Ovary (tissue), 7 donors: ENCODE measurements at regions not wholly inside any gene's neighbourhood (a gene's known extent, or its start where the extent isn't known, plus 50 kb on each side); places are given as distances from the start of the nearest gene placed in this dataset.

Source experiments
- DNase-seq, 5 donors: peaks; one replicate each; pipeline ENCODE4 v3.0.0-alpha.2; 2019 to 2020
- H3K27ac ChIP-seq, 2 donors: fragments of 200-600 bp; one replicate each; pipeline versions ENCODE4 v1.5.1 to v1.8.0; 2019 to 2022
- H3K27me3 ChIP-seq: fragments of 200-600 bp; one replicate; pipeline ENCODE4 v1.8.0; 2022
- H3K36me3 ChIP-seq: fragments of 200-600 bp; sonication (generic); one replicate; pipeline ENCODE4 v1.5.1; 2019
- H3K4me1 ChIP-seq: one replicate; pipeline ENCODE4 v1.8.1; 2013; ENCODE audit warnings: mild to moderate bottlenecking, moderate library complexity; ENCODE audit not compliant: insufficient read depth
- H3K4me3 ChIP-seq: fragments of 200-600 bp; sonication (generic); one replicate; pipeline ENCODE4 v1.5.1; 2017
- H3K9me3 ChIP-seq, 2 donors: fragments of 200-600 bp in 1 of 2; sonication (generic) in 1 of 2; one replicate each; pipeline versions ENCODE4 v1.5.1 to v1.8.1; 2013 to 2019; ENCODE audit warnings: mild to moderate bottlenecking in 1 of 2, moderate library complexity in 1 of 2
- EP300 ChIP-seq: sonication (generic); formaldehyde crosslinking; IDR thresholded peaks from one replicate; pipeline ENCODE4 v1.6.1; 2017; ENCODE audit warnings: antibody characterized with exemption
- POLR2A ChIP-seq: fragments of 450-650 bp; IDR thresholded peaks from one replicate; pipeline ENCODE4 v1.6.1; 2017; ENCODE audit warnings: antibody characterized with exemption, mild to moderate bottlenecking, moderate library complexity
- WGBS, 3 donors: extraction: QIAGEN DNeasy Blood & Tissue Kit in 1 of 3; methylation state at CpG; one replicate each; pipeline versions ENCODE4 v1.1.5 to v1.1.7; 2013 to 2017; 5-methylcytosine and 5-hydroxymethylcytosine counted together
- intact Hi-C, 4 donors: fragments of 100-400 bp; cut with DNase I; formaldehyde crosslinking; loops; one replicate each; pipeline versions ENCODE4 v1.11.0 to v1.15.1; 2022 to 2023
- TF ChIP-seq, protein P1 (sequence below), 3 donors: fragments of 450-650 bp in 2 of 3; fragments of 200-600 bp in 1 of 3; IDR thresholded peaks; one replicate each; pipeline versions ENCODE4 v1.5.1 to v1.8.0; 2016 to 2022; ENCODE audit warnings: antibody characterized with exemption in 3 of 3, mild to moderate bottlenecking in 1 of 3
- donor health status: DM: no; HTN: no; CAD: no; lungs with moderate emphysema.
- donor health status: DM: no; HTN: no; CAD: no.
- donor health status: Bipolar disorder and iron deficiency.
- donor health status: DM: no; HTN: no; CAD: no.
- donor health status: DM: yes; HTN: yes; CAD: no.

DNA sequence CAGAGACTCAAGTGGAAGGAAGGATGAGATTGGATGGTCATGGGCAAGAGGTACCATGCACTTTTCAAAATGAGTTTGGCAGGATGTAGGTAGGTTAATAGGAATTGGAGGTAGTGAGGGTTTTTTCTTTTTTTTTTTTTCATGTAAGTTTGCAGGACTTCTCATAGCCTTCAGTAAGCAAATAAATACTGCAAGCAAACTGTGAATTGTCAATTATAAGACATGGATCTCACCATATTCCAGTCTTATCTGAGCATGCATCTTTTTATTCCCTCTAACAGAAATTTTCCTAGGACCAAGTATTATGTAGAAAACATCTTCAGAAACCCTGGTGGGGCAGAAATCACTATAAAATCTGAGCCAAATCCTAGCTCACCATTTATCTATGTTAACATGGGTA lies 584.6 kb upstream of the CDH5 start:
- no peak for DNase-seq
- intact Hi-C loops = no loop called here
- Histone ChIP-seq H3K4me1 (peaks cover 10% of the 10 kb centered on the region), H3K36me3 (no peaks in the 10 kb centered on the region), H3K4me3 (no peak overlapping the region), H3K27ac (no peak overlapping the region), H3K27me3 (no peaks in the 10 kb centered on the region), H3K9me3 (no peaks in the 10 kb centered on the region)
- TF ChIP-seq, protein P1, sequence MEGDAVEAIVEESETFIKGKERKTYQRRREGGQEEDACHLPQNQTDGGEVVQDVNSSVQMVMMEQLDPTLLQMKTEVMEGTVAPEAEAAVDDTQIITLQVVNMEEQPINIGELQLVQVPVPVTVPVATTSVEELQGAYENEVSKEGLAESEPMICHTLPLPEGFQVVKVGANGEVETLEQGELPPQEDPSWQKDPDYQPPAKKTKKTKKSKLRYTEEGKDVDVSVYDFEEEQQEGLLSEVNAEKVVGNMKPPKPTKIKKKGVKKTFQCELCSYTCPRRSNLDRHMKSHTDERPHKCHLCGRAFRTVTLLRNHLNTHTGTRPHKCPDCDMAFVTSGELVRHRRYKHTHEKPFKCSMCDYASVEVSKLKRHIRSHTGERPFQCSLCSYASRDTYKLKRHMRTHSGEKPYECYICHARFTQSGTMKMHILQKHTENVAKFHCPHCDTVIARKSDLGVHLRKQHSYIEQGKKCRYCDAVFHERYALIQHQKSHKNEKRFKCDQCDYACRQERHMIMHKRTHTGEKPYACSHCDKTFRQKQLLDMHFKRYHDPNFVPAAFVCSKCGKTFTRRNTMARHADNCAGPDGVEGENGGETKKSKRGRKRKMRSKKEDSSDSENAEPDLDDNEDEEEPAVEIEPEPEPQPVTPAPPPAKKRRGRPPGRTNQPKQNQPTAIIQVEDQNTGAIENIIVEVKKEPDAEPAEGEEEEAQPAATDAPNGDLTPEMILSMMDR (IDR thresholded peaks at IDR 0.05) = no peak
- no peak for TF ChIP-seq POLR2A
- TF ChIP-seq EP300 = no peak

DNA sequence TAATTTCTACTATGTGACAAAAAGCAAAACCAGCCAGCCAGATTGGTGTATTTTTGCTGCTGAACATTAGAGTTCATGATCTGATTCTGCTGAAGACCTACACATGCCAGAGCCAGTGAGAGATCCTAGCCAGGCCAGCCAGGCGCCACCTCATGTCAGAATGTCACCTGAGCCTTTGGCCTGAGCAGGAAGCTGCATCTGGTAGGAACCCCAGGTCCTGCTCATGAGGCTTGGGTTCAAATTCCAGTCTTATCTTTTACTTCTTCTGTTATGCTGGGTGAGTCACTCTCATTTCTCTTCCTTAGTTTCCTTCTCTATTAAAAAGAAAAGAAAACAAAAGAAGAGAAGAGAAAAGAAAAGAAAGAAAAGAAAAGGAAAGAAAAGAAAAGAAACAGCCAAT lies 585.1 kb upstream of the CDH5 start:
- Histone ChIP-seq H3K36me3 (no peaks in the 10 kb centered on the region), H3K4me1 (peaks cover 10% of the 10 kb centered on the region), H3K27me3 (no peaks in the 10 kb centered on the region), H3K4me3 (no peak overlapping the region), H3K9me3 (no peaks in the 10 kb centered on the region), H3K27ac (no peak overlapping the region)
- no peak for DNase-seq
- intact Hi-C loops = no loop called here
- 86 to 100% (median 94%) methylated on average over 1 of the region's 1 CpG for WGBS, 3 donors
- no peak for TF ChIP-seq EP300
- no peak for TF ChIP-seq POLR2A
- TF ChIP-seq, protein P1 (IDR thresholded peaks at IDR 0.05) = no peak

DNA sequence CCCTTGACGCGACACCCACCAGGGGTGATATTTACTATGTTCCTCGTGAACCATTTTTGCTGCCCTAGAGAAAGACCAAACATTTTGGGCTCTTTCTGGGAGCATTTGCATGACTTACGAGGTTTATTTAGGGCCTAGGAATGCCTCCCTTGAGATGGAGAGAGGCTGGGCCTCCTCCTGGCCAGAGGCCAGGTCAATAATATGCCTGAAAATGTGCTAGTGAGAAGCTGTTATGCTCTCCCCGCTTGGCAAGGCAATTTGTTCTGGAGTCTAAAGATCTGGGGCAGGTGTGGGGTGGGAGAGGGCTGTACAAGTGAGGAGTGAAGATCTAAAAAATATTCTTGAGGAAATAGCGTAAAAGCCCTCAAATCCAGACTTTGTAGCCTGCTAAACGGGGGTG lies 587.3 kb upstream of the CDH5 start:
- DNase-seq = no peak
- Histone ChIP-seq H3K27me3 (no peaks in the 10 kb centered on the region), H3K9me3 (no peaks in the 10 kb centered on the region), H3K4me1 (peaks cover 10% of the 10 kb centered on the region), H3K4me3 (no peak overlapping the region), H3K27ac (no peak overlapping the region), H3K36me3 (no peaks in the 10 kb centered on the region)
- TF ChIP-seq EP300 (no peak), POLR2A (no peak)
- TF ChIP-seq, protein P1 (IDR thresholded peaks at IDR 0.05) = no peak
- 78 to 80% (median 80%) methylated on average over 7 of the region's 7 CpGs for WGBS, 3 donors
- intact Hi-C loops = no loop called here

DNA sequence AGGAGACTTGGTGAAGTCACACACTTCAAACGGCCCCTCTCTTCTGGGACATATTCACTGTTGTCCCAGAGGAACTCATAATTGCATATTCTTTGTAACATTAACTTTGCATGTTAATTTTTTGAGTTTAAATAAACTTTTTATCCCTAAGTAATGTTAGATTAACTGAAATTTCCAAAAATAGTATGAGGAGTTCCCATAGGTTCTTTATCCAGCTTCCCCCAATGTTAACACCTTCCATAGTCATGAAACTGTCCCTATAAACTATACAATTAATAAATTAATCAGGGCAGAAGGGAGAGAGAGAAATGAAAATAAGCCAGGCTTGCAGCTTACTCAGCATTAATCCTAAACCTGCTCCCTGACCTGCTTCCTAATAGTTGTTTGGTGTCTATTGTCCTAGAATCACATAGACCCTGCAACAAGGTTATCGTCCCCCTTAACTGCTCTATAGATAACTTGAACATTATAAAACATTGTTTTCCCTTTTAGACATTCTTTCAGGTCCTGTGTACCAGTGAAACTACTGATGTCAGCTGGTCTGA lies 589.8 kb upstream of the CDH5 start:
- 94 to 96% (median 95%) methylated on average over 2 of the region's 2 CpGs for WGBS, 3 donors
- Histone ChIP-seq H3K4me3 (no peak overlapping the region), H3K36me3 (no peaks in the 10 kb centered on the region), H3K4me1 (no peaks in the 10 kb centered on the region), H3K9me3 (no peaks in the 10 kb centered on the region), H3K27me3 (no peaks in the 10 kb centered on the region), H3K27ac (no peak overlapping the region)
- DNase-seq = no peak
- intact Hi-C loops = no loop called here
- TF ChIP-seq, protein P1 (IDR thresholded peaks at IDR 0.05) = no peak
- TF ChIP-seq POLR2A (no peak), EP300 (no peak)
